SK-N-SH treated with all-trans-retinoic acid at 6 μM for 48 hours (cell line): ENCODE measurements at regions not wholly inside any gene's neighbourhood (a gene's known extent, or its start where the extent isn't known, plus 50 kb on each side); places are given as distances from the start of the nearest gene placed in this dataset.
"Not testable (repeated sequence)": the region's sequence is repeated elsewhere in the genome, so short reads cannot be mapped to it uniquely, and the experiment has no call there.

ENCODE experiments used
- ATAC-seq: fragments of 200-7000 bp; cut with Tn5 transposase; 3 replicates; pipeline ENCODE4 v1.9.1; 2020; ENCODE audit warnings: mild to moderate bottlenecking, moderate library complexity
- ARNTL ChIP-seq: fragments of 450-650 bp; formaldehyde crosslinking; IDR thresholded peaks from 2 replicates; pipeline ENCODE4 v1.5.0; 2020; ENCODE audit warnings: low read depth, mild to moderate bottlenecking, moderate library complexity, borderline replicate concordance
- CSDC2 ChIP-seq: fragments of 250-450 bp; sonication (Bioruptor Pico); IDR thresholded peaks from 2 replicates; pipeline ENCODE4 v1.5.0; 2020; ENCODE audit warnings: mild to moderate bottlenecking, moderate library complexity
- ESRRG ChIP-seq: fragments of 250-450 bp; sonication (Bioruptor Pico); IDR thresholded peaks from 2 replicates; pipeline ENCODE4 v1.6.1; 2021; ENCODE audit warnings: mild to moderate bottlenecking
- GLIS3 ChIP-seq: fragments of 250-450 bp; sonication (Bioruptor Pico); IDR thresholded peaks from 2 replicates; pipeline ENCODE4 v1.5.0; 2020; ENCODE audit warnings: mild to moderate bottlenecking, moderate library complexity
- ISL1 ChIP-seq: fragments of 250-450 bp; sonication (Bioruptor Pico); IDR thresholded peaks from 2 replicates; pipeline ENCODE4 v2.1.2; 2022; ENCODE audit warnings: mild to moderate bottlenecking, moderate library complexity
- OSR1 ChIP-seq: fragments of 250-450 bp; sonication (Bioruptor Pico); IDR thresholded peaks from 2 replicates; pipeline ENCODE4 v1.8.0; 2022; ENCODE audit warnings: moderate library complexity, mild to moderate bottlenecking, inconsistent platforms
- RARB ChIP-seq: fragments of 250-450 bp; sonication (Bioruptor Pico); IDR thresholded peaks from 2 replicates; pipeline ENCODE4 v1.8.0; 2021; ENCODE audit warnings: mild to moderate bottlenecking, moderate library complexity
- SNAI2 ChIP-seq: fragments of 250-450 bp; sonication (Bioruptor Pico); IDR thresholded peaks from 2 replicates; pipeline ENCODE4 v1.5.0; 2020; ENCODE audit warnings: mild to moderate bottlenecking, moderate library complexity
- ZFP3 ChIP-seq: fragments of 250-450 bp; sonication (Bioruptor Pico); IDR thresholded peaks from 2 replicates; pipeline ENCODE4 v1.5.0; 2020; ENCODE audit warnings: mild to moderate bottlenecking, moderate library complexity
- ZFP30 ChIP-seq: fragments of 450-650 bp; formaldehyde crosslinking; IDR thresholded peaks from 2 replicates; pipeline ENCODE4 v1.5.0; 2022; ENCODE audit warnings: mild to moderate bottlenecking, moderate library complexity
- ZNF565 ChIP-seq: fragments of 450-650 bp; formaldehyde crosslinking; conservative IDR thresholded peaks from 2 replicates; pipeline ENCODE4 v1.5.0; 2020; ENCODE audit warnings: low read depth, mild to moderate bottlenecking, moderate library complexity
- ZNF70 ChIP-seq: fragments of 450-650 bp; formaldehyde crosslinking; IDR thresholded peaks from 2 replicates; pipeline ENCODE4 v1.5.0; 2020; ENCODE audit warnings: mild to moderate bottlenecking, moderate library complexity
- ZNF8 ChIP-seq: fragments of 450-650 bp; formaldehyde crosslinking; IDR thresholded peaks from 2 replicates; pipeline ENCODE4 v1.5.0; 2020; ENCODE audit warnings: mild to moderate bottlenecking, moderate library complexity
- TF ChIP-seq, protein P1 (sequence below): fragments of 250-450 bp; sonication (Bioruptor Pico); IDR thresholded peaks from 2 replicates; pipeline ENCODE4 v1.5.1; 2021; ENCODE audit warnings: mild to moderate bottlenecking, moderate library complexity
- TF ChIP-seq, protein P2 (sequence below): fragments of 250-450 bp; sonication (Bioruptor Pico); IDR thresholded peaks from 2 replicates; pipeline ENCODE4 v1.8.0; 2021; ENCODE audit warnings: low read depth, mild to moderate bottlenecking, moderate library complexity, borderline replicate concordance
- TF ChIP-seq, protein P3 (sequence below): fragments of 250-450 bp; sonication (Bioruptor Pico); IDR thresholded peaks from 2 replicates; pipeline ENCODE4 v1.8.0; 2020; ENCODE audit warnings: mild to moderate bottlenecking, moderate library complexity, borderline replicate concordance

DNA sequence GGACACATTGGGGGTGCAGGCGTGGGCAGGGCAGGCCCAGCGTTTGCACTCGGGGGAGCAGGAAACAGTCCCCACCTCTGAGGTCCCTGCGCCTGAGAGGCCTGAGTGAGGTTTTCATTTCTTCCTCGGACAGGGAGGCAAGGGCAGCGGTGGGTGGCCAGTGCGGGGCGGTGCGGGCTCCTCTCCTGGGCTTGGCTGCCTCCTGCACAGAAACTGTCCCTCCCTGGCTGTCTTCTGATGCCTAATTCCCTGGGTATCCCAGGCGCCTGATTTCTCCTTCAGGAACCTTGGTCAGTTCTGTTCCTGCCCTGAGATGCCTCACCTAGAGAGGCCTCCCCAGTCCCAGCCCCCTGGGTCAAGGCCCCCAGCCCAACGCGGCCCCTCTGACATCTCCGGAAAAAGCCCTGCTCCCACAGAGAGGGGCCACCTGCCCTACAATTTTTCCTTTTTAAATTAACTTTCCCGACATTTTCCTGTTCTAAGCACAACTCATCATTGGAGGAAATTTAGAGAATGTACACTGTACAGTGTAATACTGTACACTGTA is 260.3 kb downstream of the ADGRD1 start (continued):
- TF ChIP-seq RARB (CRISPR knock-in tag) (no peak), ZFP3 (no peak), CSDC2 (CRISPR knock-in tag) (no peak)
- TF ChIP-seq, protein P1, sequence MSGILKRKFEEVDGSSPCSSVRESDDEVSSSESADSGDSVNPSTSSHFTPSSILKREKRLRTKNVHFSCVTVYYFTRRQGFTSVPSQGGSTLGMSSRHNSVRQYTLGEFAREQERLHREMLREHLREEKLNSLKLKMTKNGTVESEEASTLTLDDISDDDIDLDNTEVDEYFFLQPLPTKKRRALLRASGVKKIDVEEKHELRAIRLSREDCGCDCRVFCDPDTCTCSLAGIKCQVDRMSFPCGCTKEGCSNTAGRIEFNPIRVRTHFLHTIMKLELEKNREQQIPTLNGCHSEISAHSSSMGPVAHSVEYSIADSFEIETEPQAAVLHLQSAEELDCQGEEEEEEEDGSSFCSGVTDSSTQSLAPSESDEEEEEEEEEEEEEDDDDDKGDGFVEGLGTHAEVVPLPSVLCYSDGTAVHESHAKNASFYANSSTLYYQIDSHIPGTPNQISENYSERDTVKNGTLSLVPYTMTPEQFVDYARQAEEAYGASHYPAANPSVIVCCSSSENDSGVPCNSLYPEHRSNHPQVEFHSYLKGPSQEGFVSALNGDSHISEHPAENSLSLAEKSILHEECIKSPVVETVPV = no peak

DNA sequence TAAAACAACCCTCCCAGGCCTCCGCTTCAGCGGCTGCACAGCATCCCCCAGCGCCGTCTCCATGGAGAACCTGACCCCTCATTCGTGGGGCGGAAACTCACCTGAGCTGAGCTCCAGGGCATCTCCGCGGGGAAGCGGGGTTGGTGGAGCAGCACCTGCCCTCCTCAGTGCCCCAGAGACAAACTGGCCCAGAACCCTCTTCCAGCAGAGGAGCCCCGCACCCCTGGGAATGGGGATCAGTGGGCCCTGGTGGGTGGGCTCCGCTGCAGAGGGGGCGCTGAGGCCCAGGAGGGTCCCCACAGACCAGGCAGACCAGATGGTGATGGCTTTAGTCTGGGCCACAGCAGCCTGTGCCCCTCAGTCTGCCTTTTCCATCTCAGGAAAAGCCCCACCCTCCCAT is 261.2 kb downstream of the ADGRD1 start:
- not testable (repeated sequence) for ATAC-seq

DNA sequence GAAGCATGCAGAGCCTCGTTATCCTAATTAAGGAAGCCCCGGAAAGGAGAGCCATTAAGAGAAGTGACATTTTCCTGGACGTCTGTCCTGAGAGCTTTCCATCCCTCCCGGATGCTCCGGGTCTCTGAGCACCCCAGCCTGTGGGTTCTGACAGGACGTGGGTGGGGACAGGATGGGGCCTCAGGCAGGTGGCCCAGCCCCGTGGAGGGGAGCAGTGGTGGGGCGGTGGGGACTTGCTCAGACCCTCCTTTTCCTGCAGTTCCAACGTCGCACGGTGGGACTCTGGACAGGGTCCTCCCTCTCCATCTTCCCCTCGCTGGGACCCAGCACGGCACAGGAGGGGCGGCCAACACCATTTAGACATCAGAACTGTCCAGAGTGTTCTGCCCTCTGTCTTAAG is 262.9 kb downstream of the ADGRD1 start:
- ATAC-seq = not testable (repeated sequence)

DNA sequence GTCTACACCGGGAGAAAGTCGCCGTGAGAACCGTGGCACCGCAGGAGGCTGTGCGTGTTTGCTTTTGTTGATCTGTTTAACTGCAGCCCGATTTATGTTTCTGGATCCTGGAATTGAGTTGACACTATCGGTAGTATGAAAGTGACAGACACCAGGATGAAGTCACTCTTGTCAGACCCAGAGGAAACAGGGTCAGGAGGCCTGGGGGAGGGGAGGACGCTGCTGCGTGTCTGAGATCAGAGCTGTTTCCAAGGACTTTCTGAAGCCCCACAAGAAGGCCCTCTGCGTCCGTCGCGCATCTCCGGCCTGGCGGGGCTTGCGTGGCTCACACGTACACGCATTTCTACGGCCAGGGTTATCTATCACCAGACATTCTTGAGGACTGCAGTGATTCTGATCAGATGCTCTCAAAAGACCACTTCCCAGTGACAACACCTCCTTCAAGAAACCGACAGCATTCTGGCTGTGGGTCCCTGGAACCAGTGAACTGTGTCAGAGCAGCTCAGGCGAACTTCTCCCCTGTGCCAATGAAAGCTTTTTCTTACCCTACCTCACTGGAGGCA is 263.4 kb downstream of the ADGRD1 start:
- TF ChIP-seq, protein P2, sequence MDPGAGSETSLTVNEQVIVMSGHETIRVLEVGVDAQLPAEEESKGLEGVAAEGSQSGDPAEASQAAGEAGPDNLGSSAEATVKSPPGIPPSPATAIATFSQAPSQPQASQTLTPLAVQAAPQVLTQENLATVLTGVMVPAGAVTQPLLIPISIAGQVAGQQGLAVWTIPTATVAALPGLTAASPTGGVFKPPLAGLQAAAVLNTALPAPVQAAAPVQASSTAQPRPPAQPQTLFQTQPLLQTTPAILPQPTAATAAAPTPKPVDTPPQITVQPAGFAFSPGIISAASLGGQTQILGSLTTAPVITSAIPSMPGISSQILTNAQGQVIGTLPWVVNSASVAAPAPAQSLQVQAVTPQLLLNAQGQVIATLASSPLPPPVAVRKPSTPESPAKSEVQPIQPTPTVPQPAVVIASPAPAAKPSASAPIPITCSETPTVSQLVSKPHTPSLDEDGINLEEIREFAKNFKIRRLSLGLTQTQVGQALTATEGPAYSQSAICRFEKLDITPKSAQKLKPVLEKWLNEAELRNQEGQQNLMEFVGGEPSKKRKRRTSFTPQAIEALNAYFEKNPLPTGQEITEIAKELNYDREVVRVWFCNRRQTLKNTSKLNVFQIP (CRISPR knock-in tag) = no peak
- TF ChIP-seq, all 23 proteins: peak for 0
- ATAC-seq = no peak

DNA sequence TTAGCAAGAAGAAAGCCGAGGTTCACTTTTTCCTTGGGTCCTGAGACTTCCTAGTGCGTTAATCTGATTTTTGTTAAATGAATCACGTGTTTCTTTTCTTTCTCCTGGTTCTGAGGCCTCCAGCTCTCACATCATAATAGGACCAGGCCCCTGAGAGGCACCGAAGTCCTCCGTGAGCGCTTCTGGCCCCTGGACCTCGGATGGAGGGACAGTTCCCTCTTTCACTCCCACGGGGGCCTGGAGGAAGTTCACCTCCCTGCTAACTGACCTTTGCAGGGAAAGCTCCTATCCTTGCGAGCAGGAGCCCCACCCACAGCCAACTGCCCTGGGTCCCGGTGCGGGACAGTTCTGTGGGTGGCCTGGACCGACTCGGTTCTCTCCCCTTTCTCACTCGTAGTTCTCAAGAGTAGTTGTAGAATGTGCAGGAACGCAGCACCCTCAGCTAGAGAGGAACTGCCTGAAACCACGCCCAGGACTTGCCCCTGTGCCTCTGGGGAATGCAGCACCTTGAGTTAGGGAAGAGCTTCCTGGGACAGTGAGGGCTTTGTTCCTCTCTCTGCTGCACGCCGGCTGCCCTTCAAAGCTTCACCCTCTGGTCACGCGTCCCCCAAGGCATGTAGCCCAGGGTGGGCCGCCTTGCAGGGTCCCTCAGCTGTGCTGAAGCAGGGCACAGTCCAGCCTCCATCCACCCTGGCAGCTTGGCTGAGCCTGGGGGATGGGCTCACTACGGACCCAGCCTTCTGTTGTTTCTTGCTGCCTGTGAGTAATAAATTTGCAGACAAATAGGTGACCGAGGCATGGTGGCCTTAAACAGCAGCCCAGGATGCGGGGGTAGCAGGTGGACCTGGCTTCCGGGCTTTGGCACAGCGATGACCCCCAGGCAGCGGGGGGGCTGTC is 264.6 kb downstream of the ADGRD1 start:
- TF ChIP-seq ZNF70 (CRISPR knock-in tag) (no peak), ZFP30 (CRISPR knock-in tag) (no peak), ZFP3 (no peak), RARB (CRISPR knock-in tag) (no peak), ISL1 (CRISPR knock-in tag) (no peak), ARNTL (CRISPR knock-in tag) (no peak), SNAI2 (no peak), CSDC2 (CRISPR knock-in tag) (no peak)
- TF ChIP-seq, protein P2 (CRISPR knock-in tag) = no peak
- TF ChIP-seq, protein P1 = no peak
- ATAC-seq = no peak

DNA sequence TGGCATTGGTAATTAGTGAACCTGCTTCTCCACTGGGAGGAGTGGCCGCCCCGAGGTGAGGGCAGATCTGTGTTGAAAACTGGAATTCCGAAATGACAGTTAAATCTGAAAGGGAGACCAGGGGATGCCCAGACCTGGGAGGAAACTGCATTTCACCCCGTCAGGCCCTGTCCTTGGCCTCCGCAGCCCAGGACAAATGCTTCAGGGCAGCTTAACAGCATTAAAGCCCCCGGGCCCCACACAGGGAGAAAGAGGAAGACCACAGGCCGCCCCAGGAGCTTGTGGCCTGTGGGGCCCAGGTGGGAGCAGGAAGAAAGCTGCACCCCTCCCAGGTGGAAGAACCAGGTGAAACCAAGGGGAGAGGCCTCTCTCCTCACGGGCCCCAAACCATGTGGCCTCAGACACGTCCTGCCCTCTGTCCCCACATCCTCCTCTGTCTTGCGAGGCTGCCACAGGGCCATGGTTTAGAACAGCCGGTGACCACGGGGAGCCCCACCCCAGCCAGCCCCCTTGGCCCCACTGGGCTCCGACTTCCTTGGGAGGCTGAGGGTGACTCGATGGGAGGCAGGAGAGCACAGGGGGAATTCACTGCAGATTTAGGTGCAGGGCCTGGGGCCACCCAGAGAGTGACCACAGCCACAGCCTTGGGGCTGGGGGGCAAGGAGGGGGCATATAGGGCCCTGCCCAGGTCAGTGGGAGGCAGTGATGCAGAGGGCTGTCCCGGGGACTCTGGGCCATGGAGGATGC is 265.4 kb downstream of the ADGRD1 start:
- no peak for ATAC-seq
- TF ChIP-seq, protein P1 = no peak
- TF ChIP-seq ESRRG (CRISPR knock-in tag) (no peak), ZNF8 (CRISPR knock-in tag) (no peak), ZNF70 (CRISPR knock-in tag) (no peak), GLIS3 (CRISPR knock-in tag) (no peak), OSR1 (no peak), CSDC2 (CRISPR knock-in tag) (no peak), ZNF565 (no peak), ZFP3 (no peak), ZFP30 (CRISPR knock-in tag) (no peak), ARNTL (CRISPR knock-in tag) (no peak)
- TF ChIP-seq, protein P3, sequence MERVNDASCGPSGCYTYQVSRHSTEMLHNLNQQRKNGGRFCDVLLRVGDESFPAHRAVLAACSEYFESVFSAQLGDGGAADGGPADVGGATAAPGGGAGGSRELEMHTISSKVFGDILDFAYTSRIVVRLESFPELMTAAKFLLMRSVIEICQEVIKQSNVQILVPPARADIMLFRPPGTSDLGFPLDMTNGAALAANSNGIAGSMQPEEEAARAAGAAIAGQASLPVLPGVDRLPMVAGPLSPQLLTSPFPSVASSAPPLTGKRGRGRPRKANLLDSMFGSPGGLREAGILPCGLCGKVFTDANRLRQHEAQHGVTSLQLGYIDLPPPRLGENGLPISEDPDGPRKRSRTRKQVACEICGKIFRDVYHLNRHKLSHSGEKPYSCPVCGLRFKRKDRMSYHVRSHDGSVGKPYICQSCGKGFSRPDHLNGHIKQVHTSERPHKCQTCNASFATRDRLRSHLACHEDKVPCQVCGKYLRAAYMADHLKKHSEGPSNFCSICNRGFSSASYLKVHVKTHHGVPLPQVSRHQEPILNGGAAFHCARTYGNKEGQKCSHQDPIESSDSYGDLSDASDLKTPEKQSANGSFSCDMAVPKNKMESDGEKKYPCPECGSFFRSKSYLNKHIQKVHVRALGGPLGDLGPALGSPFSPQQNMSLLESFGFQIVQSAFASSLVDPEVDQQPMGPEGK = no peak
